K562 (cell line): ENCODE measurements at regions not wholly inside any gene's neighbourhood (a gene's known extent, or its start where the extent isn't known, plus 50 kb on each side); places are given as distances from the start of the nearest gene placed in this dataset.
A peak's percentile ranks its signal among the peaks of the same experiment; 100 is the strongest.

Experiments
- ARID3A ChIP-seq: IDR thresholded peaks from 2 replicates; pipeline ENCODE4 v1.6.1; 2012; ENCODE audit warnings: low read depth, low read length, improper control_type of control experiment, borderline replicate concordance
- BCLAF1 ChIP-seq, 2 experiments: fragments of 450-650 bp in 1 of 2; IDR thresholded peaks; 2 replicates each; pipeline ENCODE4 v1.6.1; 2011 to 2017; ENCODE audit warnings: low read depth in 2 of 2, antibody characterized with exemption in 1 of 2, borderline replicate concordance in 1 of 2, low read length in 1 of 2, mild to moderate bottlenecking in 1 of 2, mixed read lengths in 1 of 2; ENCODE audit not compliant: control insufficient read depth in 1 of 2
- GATAD2A ChIP-seq: fragments of 450-650 bp; IDR thresholded peaks from 2 replicates; pipeline ENCODE4 v1.6.1; 2017
- HDAC3 ChIP-seq: fragments of 450-650 bp; IDR thresholded peaks from 2 replicates; pipeline ENCODE4 v1.6.1; 2018; ENCODE audit warnings: borderline replicate concordance, mild to moderate bottlenecking, moderate library complexity; ENCODE audit not compliant: partially characterized antibody
- MCM2 ChIP-seq: fragments of 450-650 bp; IDR thresholded peaks from 2 replicates; pipeline ENCODE4 v1.6.1; 2017; ENCODE audit warnings: low read depth, mild to moderate bottlenecking
- NCOA1 ChIP-seq: fragments of 450-650 bp; IDR thresholded peaks from 2 replicates; pipeline ENCODE4 v1.6.1; 2016; ENCODE audit warnings: low read depth
- PHF21A ChIP-seq: fragments of 450-650 bp; IDR thresholded peaks from 2 replicates; pipeline ENCODE4 v1.6.1; 2017; ENCODE audit warnings: low read depth, borderline replicate concordance
- RHOXF2B ChIP-seq: fragments of 250-450 bp; sonication (Bioruptor Pico); conservative IDR thresholded peaks from 2 replicates; pipeline ENCODE4 v1.5.1; 2021
- SLC30A9 ChIP-seq: fragments of 250-450 bp; sonication (Bioruptor Pico); IDR thresholded peaks from 2 replicates; pipeline ENCODE4 v1.8.0; 2022; ENCODE audit warnings: mild to moderate bottlenecking, moderate library complexity
- STAT5B ChIP-seq: fragments of 250-450 bp; sonication (Bioruptor Pico); IDR thresholded peaks from 2 replicates; pipeline ENCODE4 v1.8.0; 2021; ENCODE audit warnings: mild to moderate bottlenecking, inconsistent platforms
- ZBTB49 ChIP-seq: sonication (generic); formaldehyde crosslinking; IDR thresholded peaks from 2 replicates; pipeline ENCODE4 v1.8.0; 2022; ENCODE audit warnings: missing genetic modification reagents, mild to moderate bottlenecking, borderline replicate concordance
- ZBTB8A ChIP-seq: fragments of 450-650 bp; IDR thresholded peaks from 2 replicates; pipeline ENCODE4 v1.6.1; 2018; ENCODE audit warnings: mild to moderate bottlenecking, moderate library complexity; ENCODE audit not compliant: partially characterized antibody
- ZNF133 ChIP-seq: fragments of 250-450 bp; sonication (Bioruptor Pico); IDR thresholded peaks from 2 replicates; pipeline ENCODE4 v1.4.0; 2020; ENCODE audit warnings: mild to moderate bottlenecking
- ZNF3 ChIP-seq: fragments of 250-450 bp; sonication (Bioruptor Pico); IDR thresholded peaks from 2 replicates; pipeline ENCODE4 v1.5.0; 2021; ENCODE audit warnings: mild to moderate bottlenecking, moderate library complexity
- ZNF639 ChIP-seq, 2 experiments: fragments of 200-800 bp in 1 of 2; sonication (Bioruptor generic) in 1 of 2; sonication (generic) in 1 of 2; formaldehyde crosslinking in 1 of 2; IDR thresholded peaks in 1 of 2; conservative IDR thresholded peaks in 1 of 2; 2 replicates each; pipeline versions ENCODE4 v1.5.0 to v1.6.1; 2016 to 2020; ENCODE audit warnings: missing compliant biosample characterization in 1 of 2, missing genetic modification characterization in 1 of 2, missing genetic modification reagents in 1 of 2
- ZNF764 ChIP-seq: fragments of 250-450 bp; sonication (Bioruptor Pico); IDR thresholded peaks from 2 replicates; pipeline ENCODE4 v1.4.0; 2020; ENCODE audit warnings: low read depth, mild to moderate bottlenecking, moderate library complexity

- no peak for TF ChIP-seq ZBTB49 (CRISPR knock-in tag)
- TF ChIP-seq SLC30A9 (CRISPR knock-in tag), result no peak
- no peak for TF ChIP-seq ARID3A
- no peak for TF ChIP-seq ZNF133 (CRISPR knock-in tag)
- no peak for TF ChIP-seq NCOA1
- no peak for TF ChIP-seq HDAC3
- TF ChIP-seq GATAD2A, result no peak
- TF ChIP-seq PHF21A, result no peak
- no peak for TF ChIP-seq MCM2
- TF ChIP-seq ZBTB8A, result no peak
- no peak for TF ChIP-seq STAT5B (CRISPR knock-in tag)
- no peak for TF ChIP-seq ZNF764 (CRISPR knock-in tag)
- no peak for TF ChIP-seq BCLAF1 (IDR thresholded peaks at IDR 0.05; ENCODE audit: borderline replicate concordance in 1 of 2, control insufficient read depth in 1 of 2, low read depth in 2 of 2, low read length in 1 of 2)
- TF ChIP-seq RHOXF2B, result peak; percentile 84; the same call in 1 of the 2 replicates
- TF ChIP-seq ZNF639 (CRISPR knock-in tag; conservative IDR thresholded peaks at IDR 0.05 in 1 of 2, IDR thresholded peaks at IDR 0.05 in 1 of 2), result no peak
- TF ChIP-seq ZNF3 (CRISPR knock-in tag), result 0 out of 2 replicates have a peak, but pooled peaks have one; percentile 73
Observed at GRCh38 chr10:21097926-21098355, 200.8 kb upstream of the NEBL start (continued).
